ENCODE measurements at regions not wholly inside any gene's neighbourhood (a gene's known extent, or its start where the extent isn't known, plus 50 kb on each side); places are given as distances from the start of the nearest gene placed in this dataset.

- no peak overlapping the region for H3K4me3 ChIP-seq
- H3K4me1 ChIP-seq: no peaks in the 10 kb centered on the region
- no peak for DNase-seq (ENCODE audit: low spot score)
- H3K27me3 ChIP-seq: no peaks in the 10 kb centered on the region
- H3K9me3 ChIP-seq: no peaks in the 10 kb centered on the region
- H3K36me3 ChIP-seq: no peaks in the 10 kb centered on the region
- H3K27ac ChIP-seq: no peak overlapping the region
- no peak for TF ChIP-seq CTCF (IDR thresholded peaks at IDR 0.05)
These were observed 686.3 kb downstream of the NTRK3 start for GRCh38 chr15:87570206-87570605.

GRCh38 chr15:87569581-87569980 is 687.0 kb downstream of the NTRK3 start:
- no peaks in the 10 kb centered on the region for H3K36me3 ChIP-seq
- H3K9me3 ChIP-seq: no peaks in the 10 kb centered on the region
- H3K27me3 ChIP-seq: no peaks in the 10 kb centered on the region
- no peaks in the 10 kb centered on the region for H3K4me1 ChIP-seq
- no peak overlapping the region for H3K27ac ChIP-seq
- TF ChIP-seq CTCF (IDR thresholded peaks at IDR 0.05): no peak
- no peak for DNase-seq (ENCODE audit: low spot score)
- no peak overlapping the region for H3K4me3 ChIP-seq

GRCh38 chr15:87567406-87568030 is 689.0 kb downstream of the NTRK3 start:
- no peak for TF ChIP-seq CTCF (IDR thresholded peaks at IDR 0.05)
- Histone ChIP-seq H3K9me3 (no peaks in the 10 kb centered on the region), H3K36me3 (no peaks in the 10 kb centered on the region), H3K4me1 (no peaks in the 10 kb centered on the region), H3K4me3 (no peak overlapping the region), H3K27ac (no peak overlapping the region), H3K27me3 (no peaks in the 10 kb centered on the region)
- DNase-seq (ENCODE audit: low spot score): no peak

GRCh38 chr15:87566236-87566635 is 690.3 kb downstream of the NTRK3 start:
- TF ChIP-seq CTCF (IDR thresholded peaks at IDR 0.05): no peak
- Histone ChIP-seq H3K4me1 (no peaks in the 10 kb centered on the region), H3K4me3 (no peak overlapping the region), H3K9me3 (no peaks in the 10 kb centered on the region), H3K27me3 (no peaks in the 10 kb centered on the region), H3K27ac (no peak overlapping the region), H3K36me3 (no peaks in the 10 kb centered on the region)
- no peak for DNase-seq (ENCODE audit: low spot score)

GRCh38 chr15:87564681-87565080 is 691.9 kb downstream of the NTRK3 start:
- H3K36me3 ChIP-seq: no peaks in the 10 kb centered on the region
- H3K27me3 ChIP-seq: no peaks in the 10 kb centered on the region
- H3K9me3 ChIP-seq: no peaks in the 10 kb centered on the region
- H3K4me1 ChIP-seq: no peaks in the 10 kb centered on the region
- TF ChIP-seq CTCF (IDR thresholded peaks at IDR 0.05): no peak
- H3K27ac ChIP-seq: no peak overlapping the region
- no peak overlapping the region for H3K4me3 ChIP-seq
- DNase-seq (ENCODE audit: low spot score): no peak

- TF ChIP-seq CTCF (IDR thresholded peaks at IDR 0.05): no peak
- Histone ChIP-seq H3K36me3 (no peaks in the 10 kb centered on the region), H3K27ac (no peak overlapping the region), H3K27me3 (no peaks in the 10 kb centered on the region), H3K9me3 (no peaks in the 10 kb centered on the region), H3K4me3 (no peak overlapping the region), H3K4me1 (no peaks in the 10 kb centered on the region)
- no peak for DNase-seq (ENCODE audit: low spot score)
These were observed 692.7 kb downstream of the NTRK3 start for GRCh38 chr15:87563869-87564268.

Measured in right atrium auricular region (tissue), 2 donors.